H1 (cell line): ENCODE measurements at regions not wholly inside any gene's neighbourhood (a gene's known extent, or its start where the extent isn't known, plus 50 kb on each side); places are given as distances from the start of the nearest gene placed in this dataset.

Source experiments
- CHD2 ChIP-seq: IDR thresholded peaks from 2 replicates; pipeline ENCODE4 v1.6.1; 2012; ENCODE audit warnings: low read length, improper control_type of control experiment
- CTCF ChIP-seq, 3 experiments: IDR thresholded peaks; 1 replicate in 2 of 3; 2 replicates in 1 of 3; pipeline versions ENCODE4 v1.5.1 to v1.6.1; 2011; ENCODE audit warnings: low read length in 3 of 3, mild to moderate bottlenecking in 3 of 3, inconsistent platforms in 2 of 3, low read depth in 1 of 3, moderate library complexity in 1 of 3; ENCODE audit not compliant: insufficient read depth in 1 of 3; ENCODE audit errors: control extremely low read depth in 1 of 3
- EZH2 ChIP-seq: fragments of 200-600 bp; sonication (generic); IDR thresholded peaks from 2 replicates; pipeline ENCODE4 v1.7.1; 2012; ENCODE audit warnings: low read depth, mild to moderate bottlenecking, moderate library complexity, low read length, inconsistent platforms; ENCODE audit not compliant: severe bottlenecking
- GTF2F1 ChIP-seq: IDR thresholded peaks from 2 replicates; pipeline ENCODE4 v1.6.1; 2012; ENCODE audit warnings: low read depth, low read length, improper control_type of control experiment, borderline replicate concordance
- MAFK ChIP-seq: IDR thresholded peaks from 2 replicates; pipeline ENCODE4 v1.6.1; 2012; ENCODE audit warnings: low read depth, mild to moderate bottlenecking, improper control_type of control experiment, low read length
- NRF1 ChIP-seq: IDR thresholded peaks from 2 replicates; pipeline ENCODE4 v1.6.1; 2011; ENCODE audit warnings: mild to moderate bottlenecking, low read depth, low read length, improper control_type of control experiment
- POLR2A ChIP-seq, 2 experiments: IDR thresholded peaks; 1 replicate in 1 of 2; 2 replicates in 1 of 2; pipeline ENCODE4 v1.6.1; 2011; ENCODE audit warnings: low read depth in 2 of 2, low read length in 2 of 2, mild to moderate bottlenecking in 2 of 2; ENCODE audit errors: control extremely low read depth in 1 of 2
- POLR2AphosphoS5 ChIP-seq: IDR thresholded peaks from 2 replicates; pipeline ENCODE4 v1.6.1; 2011; ENCODE audit warnings: low read depth, low read length
- RAD21 ChIP-seq, 2 experiments: IDR thresholded peaks in 1 of 2; conservative IDR thresholded peaks in 1 of 2; 2 replicates each; pipeline ENCODE4 v1.6.1; 2011; ENCODE audit warnings: low read depth in 2 of 2, low read length in 2 of 2, improper control_type of control experiment in 1 of 2, inconsistent platforms in 1 of 2, mild to moderate bottlenecking in 1 of 2, moderate library complexity in 1 of 2
- RFX5 ChIP-seq: IDR thresholded peaks from 2 replicates; pipeline ENCODE4 v1.6.1; 2011; ENCODE audit warnings: low read depth, low read length, improper control_type of control experiment, borderline replicate concordance

DNA sequence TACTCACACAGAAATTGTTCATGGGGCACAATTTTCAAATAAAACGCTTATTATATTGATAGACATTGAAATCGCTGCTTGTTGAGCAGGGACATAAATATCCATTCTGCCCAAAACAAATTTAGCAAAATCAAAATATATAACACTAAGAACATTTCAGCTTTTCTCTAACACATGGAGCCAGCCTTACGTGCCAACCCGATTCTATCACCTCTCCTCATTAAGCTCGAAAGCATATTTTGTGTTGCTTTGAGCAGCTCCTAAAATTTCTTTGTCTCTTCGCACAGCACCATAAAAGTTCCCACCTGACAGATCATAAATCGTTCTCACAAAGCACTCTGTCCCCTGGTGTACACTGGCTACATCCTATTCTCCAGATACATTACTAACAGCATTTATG lies 1034.4 kb upstream of the KLHL29 start:
- TF ChIP-seq RAD21 (IDR thresholded peaks at IDR 0.05 in 1 of 2, conservative IDR thresholded peaks at IDR 0.05 in 1 of 2; ENCODE audit: low read depth in 2 of 2, low read length in 2 of 2): no peak
- no peak for TF ChIP-seq EZH2
- TF ChIP-seq POLR2A (IDR thresholded peaks at IDR 0.05; ENCODE audit: control extremely low read depth in 1 of 2, low read depth in 2 of 2, low read length in 2 of 2): no peak
- no peak for TF ChIP-seq CTCF (IDR thresholded peaks at IDR 0.05; ENCODE audit: control extremely low read depth in 1 of 3, insufficient read depth in 1 of 3, low read depth in 1 of 3, low read length in 3 of 3)
- no peak for TF ChIP-seq CHD2
- TF ChIP-seq POLR2AphosphoS5: no peak
- no peak for TF ChIP-seq RFX5
- no peak for TF ChIP-seq NRF1
- TF ChIP-seq MAFK: no peak
- TF ChIP-seq GTF2F1: no peak
